ENCODE measurements at regions not wholly inside any gene's neighbourhood (a gene's known extent, or its start where the extent isn't known, plus 50 kb on each side); places are given as distances from the start of the nearest gene placed in this dataset.
"Not testable (repeated sequence)": the region's sequence is repeated elsewhere in the genome, so short reads cannot be mapped to it uniquely, and the experiment has no call there.

- DNase-seq, result no peak
Measured at GRCh38 chr10:119996944-119997343, 104.4 kb downstream of the SEC23IP start.

GRCh38 chr10:119997429-119997828, 104.9 kb downstream of the SEC23IP start:
- DNase-seq, result no peak

GRCh38 chr10:120002785-120003184, 110.3 kb downstream of the SEC23IP start:
- no peak for DNase-seq

- no peak for DNase-seq
Measured at GRCh38 chr10:120005207-120006201, 113.0 kb downstream of the SEC23IP start.

GRCh38 chr10:120007261-120007660, 114.7 kb downstream of the SEC23IP start:
- DNase-seq, result no peak

GRCh38 chr10:120011359-120012130, 119.0 kb downstream of the SEC23IP start:
- DNase-seq, result peak; percentile 35

GRCh38 chr10:120012131-120012400, 119.5 kb downstream of the SEC23IP start:
- no peak for DNase-seq

- no peak for DNase-seq
Measured at GRCh38 chr10:120012566-120012965, 120.0 kb downstream of the SEC23IP start.

GRCh38 chr10:120014031-120014430, 121.5 kb downstream of the SEC23IP start:
- no peak for DNase-seq

GRCh38 chr10:120015064-120015463, 122.5 kb downstream of the SEC23IP start:
- no peak for DNase-seq

- DNase-seq, result no peak
Measured at GRCh38 chr10:120016906-120017305, 124.4 kb downstream of the SEC23IP start.

GRCh38 chr10:120017733-120018417, 125.3 kb downstream of the SEC23IP start:
- no peak for DNase-seq

- no peak for DNase-seq
Measured at GRCh38 chr10:120018695-120019094, 126.2 kb downstream of the SEC23IP start.

GRCh38 chr10:120019568-120019967, 127.0 kb downstream of the SEC23IP start:
- DNase-seq, result no peak

- no peak for DNase-seq
Measured at GRCh38 chr10:120022357-120022756, 129.8 kb downstream of the SEC23IP start.

GRCh38 chr10:120034236-120034635, 141.7 kb downstream of the SEC23IP start:
- no peak for DNase-seq

- no peak for DNase-seq
Measured at GRCh38 chr10:120039046-120039445, 146.5 kb downstream of the SEC23IP start.

- no peak for DNase-seq
Measured at GRCh38 chr10:120039826-120040225, 147.3 kb downstream of the SEC23IP start.

- no peak for DNase-seq
Measured at GRCh38 chr10:120041807-120042559, 149.5 kb downstream of the SEC23IP start.

- DNase-seq, result no peak
Measured at GRCh38 chr10:120042705-120043104, 150.2 kb downstream of the SEC23IP start.

- DNase-seq, result not testable (repeated sequence)
Measured at GRCh38 chr10:120047373-120047772, 154.8 kb downstream of the SEC23IP start.

- no peak for DNase-seq
Measured at GRCh38 chr10:120047926-120048325, 155.4 kb downstream of the SEC23IP start.

GRCh38 chr10:120048391-120048790, 155.9 kb downstream of the SEC23IP start:
- no peak for DNase-seq
